ENCODE measurements at regions not wholly inside any gene's neighbourhood (a gene's known extent, or its start where the extent isn't known, plus 50 kb on each side); places are given as distances from the start of the nearest gene placed in this dataset.

GRCh38 chr10:125379592-125379991 is 219.2 kb upstream of the CTBP2 start:
- Histone ChIP-seq H3K9ac (no peak overlapping the region), H3K27ac (no peak overlapping the region), H3F3A (ENCODE audit: low read depth) (no peaks in the 10 kb centered on the region), H3K9me3 (ENCODE audit: low read depth) (peaks cover 4% of the 10 kb centered on the region), H3K4me3 (no peak overlapping the region), H3K27me3 (no peaks in the 10 kb centered on the region), H3K4me1 (no peaks in the 10 kb centered on the region), H4K20me1 (ENCODE audit: low read depth) (no peaks in the 10 kb centered on the region), H3K79me2 (ENCODE audit: low read depth) (no peaks in the 10 kb centered on the region), H2AFZ (replicated peaks) (no peak overlapping the region), H3K36me3 (no peaks in the 10 kb centered on the region), H3K4me2 (no peak overlapping the region)
- H3K4me3 Mint-ChIP-seq: no peak overlapping the region
- no peaks in the 10 kb centered on the region for H3K36me3 Mint-ChIP-seq
- TF ChIP-seq EZH2phosphoT487 (IDR thresholded peaks at IDR 0.05) (no peak), CTCF (IDR thresholded peaks at IDR 0.05) (no peak), EZH2 (IDR thresholded peaks at IDR 0.05) (no peak)
- H3K9me3 Mint-ChIP-seq: peaks cover 22% of the 10 kb centered on the region
- DNase-seq (ENCODE audit: low spot score): no peak
- peaks cover 5% of the 10 kb centered on the region for H3K27me3 Mint-ChIP-seq (ENCODE audit: insufficient read depth, low read depth)
- no peak overlapping the region for H3K27ac Mint-ChIP-seq
- no peaks in the 10 kb centered on the region for H3K4me1 Mint-ChIP-seq

- Histone ChIP-seq H2AFZ (replicated peaks) (no peak overlapping the region), H3K4me3 (no peak overlapping the region), H3K4me1 (no peaks in the 10 kb centered on the region), H3F3A (ENCODE audit: low read depth) (no peaks in the 10 kb centered on the region), H3K27ac (no peak overlapping the region), H3K36me3 (no peaks in the 10 kb centered on the region), H3K9me3 (ENCODE audit: low read depth) (peaks cover 4% of the 10 kb centered on the region), H3K4me2 (no peak overlapping the region), H3K79me2 (ENCODE audit: low read depth) (no peaks in the 10 kb centered on the region), H3K27me3 (no peaks in the 10 kb centered on the region), H3K9ac (no peak overlapping the region), H4K20me1 (ENCODE audit: low read depth) (no peaks in the 10 kb centered on the region)
- DNase-seq (ENCODE audit: low spot score): no peak
- no peaks in the 10 kb centered on the region for H3K36me3 Mint-ChIP-seq
- TF ChIP-seq CTCF (IDR thresholded peaks at IDR 0.05): no peak
- no peak for TF ChIP-seq EZH2 (IDR thresholded peaks at IDR 0.05)
- no peak for TF ChIP-seq EZH2phosphoT487 (IDR thresholded peaks at IDR 0.05)
- no peak overlapping the region for H3K4me3 Mint-ChIP-seq
- H3K4me1 Mint-ChIP-seq: no peaks in the 10 kb centered on the region
- peaks cover 15% of the 10 kb centered on the region for H3K9me3 Mint-ChIP-seq
- H3K27ac Mint-ChIP-seq: no peak overlapping the region
- peaks cover 7% of the 10 kb centered on the region for H3K27me3 Mint-ChIP-seq (ENCODE audit: insufficient read depth, low read depth)
Observed at GRCh38 chr10:125377368-125377767, 217.0 kb upstream of the CTBP2 start.

GRCh38 chr10:125375210-125375609 is 214.8 kb upstream of the CTBP2 start:
- TF ChIP-seq EZH2 (IDR thresholded peaks at IDR 0.05) (no peak), CTCF (IDR thresholded peaks at IDR 0.05) (no peak), EZH2phosphoT487 (IDR thresholded peaks at IDR 0.05) (no peak)
- Mint-ChIP-seq H3K27ac (no peak overlapping the region), H3K4me1 (peaks cover 2% of the 10 kb centered on the region), H3K4me3 (no peak overlapping the region), H3K9me3 (peaks cover 7% of the 10 kb centered on the region), H3K27me3 (ENCODE audit: insufficient read depth, low read depth) (peaks cover 6% of the 10 kb centered on the region), H3K36me3 (no peaks in the 10 kb centered on the region)
- Histone ChIP-seq H3K4me2 (no peak overlapping the region), H3K27me3 (peaks cover 14% of the 10 kb centered on the region), H3K4me1 (peaks cover 7% of the 10 kb centered on the region), H3K9ac (no peak overlapping the region), H3F3A (ENCODE audit: low read depth) (no peaks in the 10 kb centered on the region), H2AFZ (replicated peaks) (no peak overlapping the region), H3K79me2 (ENCODE audit: low read depth) (no peaks in the 10 kb centered on the region), H3K27ac (no peak overlapping the region), H4K20me1 (ENCODE audit: low read depth) (no peaks in the 10 kb centered on the region), H3K9me3 (ENCODE audit: low read depth) (peaks cover 4% of the 10 kb centered on the region), H3K36me3 (no peaks in the 10 kb centered on the region), H3K4me3 (no peak overlapping the region)
- DNase-seq (ENCODE audit: low spot score): no peak

Data from neural progenitor cell (in vitro differentiated cells).